Activated T-helper 2 cell treated with anti-CD3 and anti-CD28 coated beads, Interferon-gamma antibody, Interleukin-2, Interleukin-4, amounts not matched to agents 10 μg/mL and 5 μg/mL and 100 μg/mL, durations not matched to agents 14 hours and 24 hours and 36 hours (primary cell): ENCODE measurements at regions not wholly inside any gene's neighbourhood (a gene's known extent, or its start where the extent isn't known, plus 50 kb on each side); places are given as distances from the start of the nearest gene placed in this dataset.

ENCODE experiments used
- DNase-seq: peaks from one replicate; pipeline ENCODE4 v3.0.0; 2021; ENCODE audit warnings: low spot score
- H3K27ac Mint-ChIP-seq: one replicate; pipeline ENCODE4 v1.8.0; 2021; ENCODE audit warnings: mixed read lengths
- H3K27me3 Mint-ChIP-seq: one replicate; pipeline ENCODE4 v1.8.0; 2021; ENCODE audit warnings: low read depth, mixed read lengths
- H3K36me3 Mint-ChIP-seq: one replicate; pipeline ENCODE4 v1.8.0; 2021; ENCODE audit warnings: low read depth, mixed read lengths
- H3K4me1 Mint-ChIP-seq: one replicate; pipeline ENCODE4 v1.8.0; 2021; ENCODE audit warnings: low read depth, mixed read lengths
- H3K4me3 Mint-ChIP-seq: one replicate; pipeline ENCODE4 v1.8.0; 2021; ENCODE audit warnings: low read depth, mild to moderate bottlenecking, moderate library complexity, mixed read lengths
- H3K9me3 Mint-ChIP-seq: one replicate; pipeline ENCODE4 v1.8.0; 2021; ENCODE audit warnings: mixed read lengths
- intact Hi-C: fragments of 100-400 bp; cut with micrococcal nuclease; formaldehyde crosslinking; loops from one replicate; pipeline ENCODE4 v1.15.1; 2023

GRCh38 chr5:120256376-120256775 is 207.7 kb upstream of the PRR16 start:
- no peak overlapping the region for H3K4me3 Mint-ChIP-seq
- no peaks in the 10 kb centered on the region for H3K4me1 Mint-ChIP-seq
- no peaks in the 10 kb centered on the region for H3K36me3 Mint-ChIP-seq
- intact Hi-C loops, result no loop called here
- no peaks in the 10 kb centered on the region for H3K27me3 Mint-ChIP-seq
- H3K9me3 Mint-ChIP-seq, result no peaks in the 10 kb centered on the region
- H3K27ac Mint-ChIP-seq, result no peak overlapping the region
- DNase-seq, result no peak

- H3K9me3 Mint-ChIP-seq, result no peaks in the 10 kb centered on the region
- H3K27me3 Mint-ChIP-seq, result no peaks in the 10 kb centered on the region
- intact Hi-C loops, result no loop called here
- H3K4me3 Mint-ChIP-seq, result no peak overlapping the region
- DNase-seq, result no peak
- no peaks in the 10 kb centered on the region for H3K4me1 Mint-ChIP-seq
- H3K27ac Mint-ChIP-seq, result no peak overlapping the region
- no peaks in the 10 kb centered on the region for H3K36me3 Mint-ChIP-seq
These were observed 206.6 kb upstream of the PRR16 start for GRCh38 chr5:120257358-120257971.

- no peak for DNase-seq
- Mint-ChIP-seq H3K27ac (no peak overlapping the region), H3K27me3 (no peaks in the 10 kb centered on the region), H3K36me3 (no peaks in the 10 kb centered on the region), H3K4me3 (no peak overlapping the region), H3K9me3 (no peaks in the 10 kb centered on the region), H3K4me1 (no peaks in the 10 kb centered on the region)
- intact Hi-C loops, result no loop called here
These were observed 206.0 kb upstream of the PRR16 start for GRCh38 chr5:120258123-120258522.

- no peaks in the 10 kb centered on the region for H3K4me1 Mint-ChIP-seq
These were observed 203.4 kb upstream of the PRR16 start for GRCh38 chr5:120260651-120261050.

GRCh38 chr5:120270498-120270897 is 193.6 kb upstream of the PRR16 start:
- Mint-ChIP-seq H3K4me1 (no peaks in the 10 kb centered on the region), H3K27ac (no peak overlapping the region), H3K27me3 (no peaks in the 10 kb centered on the region), H3K4me3 (no peak overlapping the region), H3K36me3 (no peaks in the 10 kb centered on the region), H3K9me3 (peaks cover 5% of the 10 kb centered on the region)
- intact Hi-C loops, result no loop called here
- DNase-seq, result no peak

More at GRCh38 chr5:120260651-120261050, 203.4 kb upstream of the PRR16 start:
- H3K9me3 Mint-ChIP-seq, result no peaks in the 10 kb centered on the region
- no peak overlapping the region for H3K4me3 Mint-ChIP-seq
- no peak overlapping the region for H3K27ac Mint-ChIP-seq
- intact Hi-C loops, result no loop called here
- H3K36me3 Mint-ChIP-seq, result no peaks in the 10 kb centered on the region
- H3K27me3 Mint-ChIP-seq, result no peaks in the 10 kb centered on the region
- DNase-seq, result no peak

- Mint-ChIP-seq H3K27ac (no peak overlapping the region), H3K9me3 (no peaks in the 10 kb centered on the region), H3K36me3 (no peaks in the 10 kb centered on the region), H3K4me1 (no peaks in the 10 kb centered on the region), H3K27me3 (no peaks in the 10 kb centered on the region), H3K4me3 (no peak overlapping the region)
- no peak for DNase-seq
- intact Hi-C loops, result no loop called here
These were observed 170.3 kb upstream of the PRR16 start for GRCh38 chr5:120293796-120294195.

- Mint-ChIP-seq H3K27ac (no peak overlapping the region), H3K27me3 (no peaks in the 10 kb centered on the region)
- no peak for DNase-seq
These were observed 166.5 kb upstream of the PRR16 start for GRCh38 chr5:120297616-120298015.

GRCh38 chr5:120298981-120299380 is 165.1 kb upstream of the PRR16 start:
- no peaks in the 10 kb centered on the region for H3K4me1 Mint-ChIP-seq
- intact Hi-C loops, result no loop called here
- H3K4me3 Mint-ChIP-seq, result no peak overlapping the region
- H3K27ac Mint-ChIP-seq, result no peak overlapping the region
- no peaks in the 10 kb centered on the region for H3K9me3 Mint-ChIP-seq
- no peaks in the 10 kb centered on the region for H3K36me3 Mint-ChIP-seq
- H3K27me3 Mint-ChIP-seq, result no peaks in the 10 kb centered on the region
- no peak for DNase-seq

More at GRCh38 chr5:120297616-120298015, 166.5 kb upstream of the PRR16 start:
- Mint-ChIP-seq H3K4me1 (no peaks in the 10 kb centered on the region), H3K4me3 (no peak overlapping the region), H3K36me3 (no peaks in the 10 kb centered on the region), H3K9me3 (no peaks in the 10 kb centered on the region)
- intact Hi-C loops, result no loop called here

GRCh38 chr5:120304663-120305062 is 159.4 kb upstream of the PRR16 start:
- no peak overlapping the region for H3K4me3 Mint-ChIP-seq
- no peaks in the 10 kb centered on the region for H3K4me1 Mint-ChIP-seq
- H3K9me3 Mint-ChIP-seq, result no peaks in the 10 kb centered on the region
- no peak for DNase-seq
- no peaks in the 10 kb centered on the region for H3K27me3 Mint-ChIP-seq
- no peaks in the 10 kb centered on the region for H3K36me3 Mint-ChIP-seq
- intact Hi-C loops, result no loop called here
- no peak overlapping the region for H3K27ac Mint-ChIP-seq

GRCh38 chr5:120306303-120306702 is 157.8 kb upstream of the PRR16 start:
- Mint-ChIP-seq H3K36me3 (no peaks in the 10 kb centered on the region), H3K27ac (no peak overlapping the region), H3K27me3 (no peaks in the 10 kb centered on the region), H3K4me1 (no peaks in the 10 kb centered on the region), H3K9me3 (no peaks in the 10 kb centered on the region), H3K4me3 (no peak overlapping the region)
- intact Hi-C loops, result no loop called here
- no peak for DNase-seq

- DNase-seq, result no peak
- Mint-ChIP-seq H3K4me3 (no peak overlapping the region), H3K4me1 (no peaks in the 10 kb centered on the region), H3K36me3 (no peaks in the 10 kb centered on the region), H3K27ac (no peak overlapping the region), H3K27me3 (no peaks in the 10 kb centered on the region), H3K9me3 (no peaks in the 10 kb centered on the region)
- intact Hi-C loops, result no loop called here
These were observed 149.9 kb upstream of the PRR16 start for GRCh38 chr5:120314191-120314590.

- DNase-seq, result no peak
- Mint-ChIP-seq H3K27ac (no peak overlapping the region), H3K4me3 (no peak overlapping the region), H3K4me1 (no peaks in the 10 kb centered on the region), H3K27me3 (no peaks in the 10 kb centered on the region), H3K9me3 (peaks cover 4% of the 10 kb centered on the region), H3K36me3 (no peaks in the 10 kb centered on the region)
- intact Hi-C loops, result no loop called here
These were observed 143.5 kb upstream of the PRR16 start for GRCh38 chr5:120320626-120321025.

GRCh38 chr5:120326651-120327050 is 137.4 kb upstream of the PRR16 start:
- intact Hi-C loops, result no loop called here

GRCh38 chr5:120327180-120327579 is 136.9 kb upstream of the PRR16 start:
- DNase-seq, result no peak
- Mint-ChIP-seq H3K4me1 (no peaks in the 10 kb centered on the region), H3K27ac (no peak overlapping the region), H3K27me3 (no peaks in the 10 kb centered on the region), H3K4me3 (no peak overlapping the region), H3K9me3 (peaks cover 4% of the 10 kb centered on the region), H3K36me3 (no peaks in the 10 kb centered on the region)
- intact Hi-C loops, result no loop called here

More at GRCh38 chr5:120326651-120327050, 137.4 kb upstream of the PRR16 start:
- H3K36me3 Mint-ChIP-seq, result no peaks in the 10 kb centered on the region
- no peak overlapping the region for H3K27ac Mint-ChIP-seq
- no peaks in the 10 kb centered on the region for H3K4me1 Mint-ChIP-seq
- peaks cover 4% of the 10 kb centered on the region for H3K9me3 Mint-ChIP-seq
- H3K4me3 Mint-ChIP-seq, result no peak overlapping the region
- DNase-seq, result no peak
- H3K27me3 Mint-ChIP-seq, result no peaks in the 10 kb centered on the region
